ENCODE measurements at regions not wholly inside any gene's neighbourhood (a gene's known extent, or its start where the extent isn't known, plus 50 kb on each side); places are given as distances from the start of the nearest gene placed in this dataset.
"Not testable (repeated sequence)": the region's sequence is repeated elsewhere in the genome, so short reads cannot be mapped to it uniquely, and the experiment has no call there.

GRCh38 chr7:12834782-12835181 lies 147.3 kb downstream of the ARL4A start:
- ATAC-seq, result no peak
- Mint-ChIP-seq H3K9me3 (peaks cover 13% of the 10 kb centered on the region), H3K27ac (no peak overlapping the region), H3K36me3 (peaks cover 10% of the 10 kb centered on the region), H3K4me1 (no peaks in the 10 kb centered on the region), H3K4me3 (no peak overlapping the region), H3K27me3 (peaks cover 22% of the 10 kb centered on the region)

- peaks cover 3% of the 10 kb centered on the region for H3K36me3 Mint-ChIP-seq
- no peak overlapping the region for H3K4me3 Mint-ChIP-seq
- no peaks in the 10 kb centered on the region for H3K4me1 Mint-ChIP-seq
- H3K27ac Mint-ChIP-seq, result no peak overlapping the region
- H3K9me3 Mint-ChIP-seq, result peaks cover 6% of the 10 kb centered on the region
- ATAC-seq, result no peak
- peaks cover 14% of the 10 kb centered on the region for H3K27me3 Mint-ChIP-seq
These were observed 152.2 kb downstream of the ARL4A start for GRCh38 chr7:12839508-12840153.

DNA sequence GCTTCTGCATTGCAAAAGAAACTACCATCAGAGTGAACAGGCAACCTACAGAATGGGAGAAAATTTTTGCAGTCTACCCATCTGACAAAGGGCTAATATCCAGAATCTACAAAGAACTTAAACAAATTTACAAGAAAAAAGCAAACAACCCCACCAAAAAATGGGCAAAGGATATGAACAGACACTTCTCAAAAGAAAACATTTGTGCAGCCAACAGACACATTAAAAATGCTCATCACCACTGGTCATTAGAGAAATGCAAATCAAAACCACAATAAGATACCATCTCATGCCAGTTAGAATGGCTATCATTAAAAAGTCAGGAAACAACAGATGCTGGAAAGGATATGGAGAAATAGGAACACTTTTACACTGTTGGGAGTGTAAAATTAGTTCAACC lies 157.3 kb downstream of the ARL4A start:
- not testable (repeated sequence) for H3K4me1 Mint-ChIP-seq, H3K27me3 Mint-ChIP-seq, ATAC-seq, H3K4me3 Mint-ChIP-seq, H3K36me3 Mint-ChIP-seq, H3K27ac Mint-ChIP-seq
- H3K9me3 Mint-ChIP-seq, result peaks cover 11% of the 10 kb centered on the region

GRCh38 chr7:12847001-12847400 lies 159.6 kb downstream of the ARL4A start:
- H3K36me3 Mint-ChIP-seq, result no peaks in the 10 kb centered on the region
- ATAC-seq, result no peak
- H3K27me3 Mint-ChIP-seq, result no peaks in the 10 kb centered on the region
- no peak overlapping the region for H3K27ac Mint-ChIP-seq
- no peaks in the 10 kb centered on the region for H3K4me1 Mint-ChIP-seq
- H3K4me3 Mint-ChIP-seq, result no peak overlapping the region
- peaks cover 9% of the 10 kb centered on the region for H3K9me3 Mint-ChIP-seq

GRCh38 chr7:12851142-12851541 lies 163.7 kb downstream of the ARL4A start:
- ATAC-seq, result no peak
- Mint-ChIP-seq H3K27ac (no peak overlapping the region), H3K27me3 (no peaks in the 10 kb centered on the region), H3K4me1 (no peaks in the 10 kb centered on the region), H3K36me3 (no peaks in the 10 kb centered on the region), H3K4me3 (no peak overlapping the region), H3K9me3 (peaks cover 5% of the 10 kb centered on the region)

- Mint-ChIP-seq H3K27ac (no peak overlapping the region), H3K27me3 (no peaks in the 10 kb centered on the region), H3K9me3 (peaks cover 5% of the 10 kb centered on the region), H3K4me3 (no peak overlapping the region), H3K4me1 (no peaks in the 10 kb centered on the region), H3K36me3 (no peaks in the 10 kb centered on the region)
- no peak for ATAC-seq
These were observed 164.4 kb downstream of the ARL4A start for GRCh38 chr7:12851841-12852240.

DNA sequence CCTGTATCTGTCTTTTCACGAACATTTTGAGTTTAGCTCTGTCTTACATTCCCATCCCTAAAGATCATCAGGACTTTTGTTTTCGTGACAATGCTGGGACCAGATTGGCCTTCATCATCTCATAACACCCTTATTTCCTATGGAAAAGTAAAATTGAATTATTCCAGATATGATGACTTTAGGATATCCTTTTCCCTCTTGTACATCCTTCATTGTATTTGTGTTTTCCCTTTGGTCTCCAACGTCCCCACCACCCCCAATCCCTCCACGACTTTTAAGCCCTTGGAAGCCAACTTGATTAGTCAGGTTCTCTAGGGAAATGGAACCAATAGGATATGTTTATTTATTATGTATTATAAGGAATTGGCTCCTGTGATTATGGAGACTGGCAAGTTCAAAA lies 167.6 kb downstream of the ARL4A start:
- no peaks in the 10 kb centered on the region for H3K4me1 Mint-ChIP-seq
- H3K27ac Mint-ChIP-seq, result no peak overlapping the region
- H3K9me3 Mint-ChIP-seq, result no peaks in the 10 kb centered on the region
- H3K36me3 Mint-ChIP-seq, result no peaks in the 10 kb centered on the region
- no peaks in the 10 kb centered on the region for H3K27me3 Mint-ChIP-seq
- no peak overlapping the region for H3K4me3 Mint-ChIP-seq
- ATAC-seq, result no peak

- Mint-ChIP-seq H3K9me3 (no peaks in the 10 kb centered on the region), H3K4me1 (no peaks in the 10 kb centered on the region), H3K4me3 (no peak overlapping the region), H3K36me3 (no peaks in the 10 kb centered on the region), H3K27me3 (no peaks in the 10 kb centered on the region), H3K27ac (no peak overlapping the region)
- ATAC-seq, result no peak
These were observed 172.3 kb downstream of the ARL4A start for GRCh38 chr7:12859761-12860160.

DNA sequence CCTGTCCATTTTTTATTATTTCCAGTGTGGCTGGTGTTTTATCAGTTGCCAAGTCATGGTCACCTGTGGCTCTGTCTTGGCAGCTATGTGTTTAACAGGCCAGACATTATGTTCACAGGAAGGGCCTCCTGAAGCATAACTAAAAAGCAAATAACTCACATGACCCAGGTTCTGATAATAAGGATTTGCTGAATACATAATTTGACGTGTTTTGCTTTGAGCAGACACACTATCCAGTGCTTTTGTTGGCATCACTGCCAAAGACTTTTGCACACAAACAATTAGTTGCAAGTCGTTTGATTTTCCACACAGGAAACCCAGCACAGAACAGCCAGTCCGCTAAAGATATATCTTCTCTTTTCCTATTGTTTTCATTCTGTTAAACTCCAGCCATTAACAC lies 173.6 kb downstream of the ARL4A start:
- H3K4me3 Mint-ChIP-seq, result no peak overlapping the region
- no peaks in the 10 kb centered on the region for H3K4me1 Mint-ChIP-seq
- H3K27me3 Mint-ChIP-seq, result no peaks in the 10 kb centered on the region
- ATAC-seq, result no peak
- no peaks in the 10 kb centered on the region for H3K36me3 Mint-ChIP-seq
- no peak overlapping the region for H3K27ac Mint-ChIP-seq
- H3K9me3 Mint-ChIP-seq, result no peaks in the 10 kb centered on the region

- H3K27ac Mint-ChIP-seq, result no peak overlapping the region
- no peaks in the 10 kb centered on the region for H3K9me3 Mint-ChIP-seq
- H3K27me3 Mint-ChIP-seq, result no peaks in the 10 kb centered on the region
- ATAC-seq, result no peak
- H3K36me3 Mint-ChIP-seq, result no peaks in the 10 kb centered on the region
- H3K4me1 Mint-ChIP-seq, result no peaks in the 10 kb centered on the region
- no peak overlapping the region for H3K4me3 Mint-ChIP-seq
These were observed 174.7 kb downstream of the ARL4A start for GRCh38 chr7:12862146-12862545.

- no peaks in the 10 kb centered on the region for H3K9me3 Mint-ChIP-seq
- no peaks in the 10 kb centered on the region for H3K4me1 Mint-ChIP-seq
- H3K4me3 Mint-ChIP-seq, result no peak overlapping the region
- no peaks in the 10 kb centered on the region for H3K27me3 Mint-ChIP-seq
- H3K27ac Mint-ChIP-seq, result no peak overlapping the region
- H3K36me3 Mint-ChIP-seq, result no peaks in the 10 kb centered on the region
- peak; percentile 29 for ATAC-seq
These were observed 177.1 kb downstream of the ARL4A start for GRCh38 chr7:12864470-12865046.

DNA sequence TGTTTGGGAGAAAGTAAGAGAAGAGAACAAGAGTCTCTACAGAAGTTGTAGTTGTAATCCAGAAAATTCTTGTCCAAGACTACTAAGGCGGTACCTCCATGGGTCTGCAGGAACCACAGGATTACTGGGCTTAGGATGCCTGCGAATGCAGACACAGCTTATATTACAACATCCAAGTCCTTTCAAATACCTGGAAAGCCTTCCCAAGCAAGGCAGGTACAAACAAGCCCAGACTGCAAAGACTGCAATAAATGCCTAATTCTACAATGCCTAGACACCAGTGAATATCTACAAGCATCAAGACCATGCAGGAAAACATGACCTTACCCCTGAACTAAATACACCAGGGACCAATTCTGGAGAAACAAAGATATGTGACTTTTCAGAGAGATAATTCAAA lies 178.2 kb downstream of the ARL4A start:
- Mint-ChIP-seq H3K36me3 (no peaks in the 10 kb centered on the region), H3K9me3 (no peaks in the 10 kb centered on the region), H3K27ac (no peak overlapping the region), H3K27me3 (no peaks in the 10 kb centered on the region), H3K4me1 (no peaks in the 10 kb centered on the region), H3K4me3 (no peak overlapping the region)
- no peak for ATAC-seq

- Mint-ChIP-seq H3K27ac (no peak overlapping the region), H3K4me3 (no peak overlapping the region), H3K36me3 (no peaks in the 10 kb centered on the region), H3K27me3 (no peaks in the 10 kb centered on the region), H3K9me3 (no peaks in the 10 kb centered on the region), H3K4me1 (no peaks in the 10 kb centered on the region)
- ATAC-seq, result no peak
These were observed 178.8 kb downstream of the ARL4A start for GRCh38 chr7:12866207-12866606.

DNA sequence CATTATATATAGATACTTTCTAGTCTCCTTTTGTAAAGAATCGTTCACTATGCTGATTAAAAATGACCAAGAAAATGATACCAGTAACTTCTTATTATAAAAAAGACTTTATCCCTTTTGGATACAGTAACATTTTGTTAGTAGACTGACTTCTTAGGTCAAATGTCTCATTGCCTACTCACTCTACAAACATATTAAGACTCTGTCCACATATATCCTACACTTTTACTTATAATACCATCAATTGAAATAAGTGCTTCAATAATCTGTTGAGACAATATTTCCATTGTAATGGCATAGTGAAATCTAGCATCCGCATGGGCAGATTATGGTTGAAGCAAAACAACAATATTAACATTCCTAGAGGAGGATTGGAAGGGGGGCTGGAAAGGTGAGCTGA lies 180.6 kb downstream of the ARL4A start:
- Mint-ChIP-seq H3K4me3 (no peak overlapping the region), H3K4me1 (no peaks in the 10 kb centered on the region), H3K9me3 (no peaks in the 10 kb centered on the region), H3K27ac (no peak overlapping the region), H3K27me3 (no peaks in the 10 kb centered on the region), H3K36me3 (no peaks in the 10 kb centered on the region)
- no peak for ATAC-seq

GRCh38 chr7:12870219-12870618 lies 182.8 kb downstream of the ARL4A start:
- H3K36me3 Mint-ChIP-seq, result no peaks in the 10 kb centered on the region
- H3K9me3 Mint-ChIP-seq, result no peaks in the 10 kb centered on the region
- no peaks in the 10 kb centered on the region for H3K27me3 Mint-ChIP-seq
- ATAC-seq, result no peak
- no peak overlapping the region for H3K4me3 Mint-ChIP-seq
- H3K27ac Mint-ChIP-seq, result no peak overlapping the region
- no peaks in the 10 kb centered on the region for H3K4me1 Mint-ChIP-seq

GRCh38 chr7:12872487-12872886 lies 185.1 kb downstream of the ARL4A start:
- Mint-ChIP-seq H3K4me1 (no peaks in the 10 kb centered on the region), H3K4me3 (no peak overlapping the region), H3K9me3 (no peaks in the 10 kb centered on the region), H3K27ac (no peak overlapping the region), H3K27me3 (no peaks in the 10 kb centered on the region), H3K36me3 (no peaks in the 10 kb centered on the region)
- no peak for ATAC-seq
